ENCODE measurements at regions not wholly inside any gene's neighbourhood (a gene's known extent, or its start where the extent isn't known, plus 50 kb on each side); places are given as distances from the start of the nearest gene placed in this dataset.
"Not testable (repeated sequence)": the region's sequence is repeated elsewhere in the genome, so short reads cannot be mapped to it uniquely, and the experiment has no call there.

GRCh38 chr16:26382586-26382985 lies 684.1 kb upstream of the C16orf82 start:
- no CpG with 5 or more reads among the region's 2 CpGs for WGBS (ENCODE audit: insufficient coverage, insufficient read length)

GRCh38 chr16:26386096-26386495 lies 680.6 kb upstream of the C16orf82 start:
- H3K27me3 ChIP-seq (ENCODE audit: control insufficient read depth, insufficient read depth, low read length): no peaks in the 10 kb centered on the region
- no peaks in the 10 kb centered on the region for H3K9me3 ChIP-seq (ENCODE audit: control insufficient read depth, insufficient read depth, low read length)
- no peaks in the 10 kb centered on the region for H3K36me3 ChIP-seq (ENCODE audit: control insufficient read depth, insufficient read depth, low read length)
- no peak for DNase-seq (ENCODE audit: low read depth, low spot score)
- H3K4me3 ChIP-seq (ENCODE audit: low read length): no peak overlapping the region
- H3K4me1 ChIP-seq (ENCODE audit: control insufficient read depth, insufficient read depth, low read length): no peaks in the 10 kb centered on the region
- H3K27ac ChIP-seq (ENCODE audit: low read length): no peak overlapping the region
- WGBS (ENCODE audit: insufficient coverage, insufficient read length): no CpG with 5 or more reads among the region's 3 CpGs

More at GRCh38 chr16:26382586-26382985, 684.1 kb upstream of the C16orf82 start:
- DNase-seq (ENCODE audit: low read depth, low spot score): no peak
- Histone ChIP-seq H3K4me3 (ENCODE audit: low read length) (no peak overlapping the region), H3K27ac (ENCODE audit: low read length) (no peak overlapping the region), H3K4me1 (ENCODE audit: control insufficient read depth, insufficient read depth, low read length) (no peaks in the 10 kb centered on the region), H3K9me3 (ENCODE audit: control insufficient read depth, insufficient read depth, low read length) (no peaks in the 10 kb centered on the region), H3K27me3 (ENCODE audit: control insufficient read depth, insufficient read depth, low read length) (no peaks in the 10 kb centered on the region), H3K36me3 (ENCODE audit: control insufficient read depth, insufficient read depth, low read length) (no peaks in the 10 kb centered on the region)

- Histone ChIP-seq H3K4me1 (ENCODE audit: control insufficient read depth, insufficient read depth, low read length) (no peaks in the 10 kb centered on the region), H3K27ac (ENCODE audit: low read length) (no peak overlapping the region)
- no peak for DNase-seq (ENCODE audit: low read depth, low spot score)
Observed at GRCh38 chr16:26391833-26392232, 674.9 kb upstream of the C16orf82 start.

GRCh38 chr16:26394409-26394808 lies 672.3 kb upstream of the C16orf82 start:
- Histone ChIP-seq H3K9me3 (ENCODE audit: control insufficient read depth, insufficient read depth, low read length) (no peaks in the 10 kb centered on the region), H3K36me3 (ENCODE audit: control insufficient read depth, insufficient read depth, low read length) (no peaks in the 10 kb centered on the region), H3K27me3 (ENCODE audit: control insufficient read depth, insufficient read depth, low read length) (no peaks in the 10 kb centered on the region), H3K4me1 (ENCODE audit: control insufficient read depth, insufficient read depth, low read length) (no peaks in the 10 kb centered on the region), H3K27ac (ENCODE audit: low read length) (no peak overlapping the region), H3K4me3 (ENCODE audit: low read length) (no peak overlapping the region)
- DNase-seq (ENCODE audit: low read depth, low spot score): no peak
- WGBS (ENCODE audit: insufficient coverage, insufficient read length): no CpG with 5 or more reads among the region's 5 CpGs

More at GRCh38 chr16:26391833-26392232, 674.9 kb upstream of the C16orf82 start:
- H3K9me3 ChIP-seq (ENCODE audit: control insufficient read depth, insufficient read depth, low read length): no peaks in the 10 kb centered on the region
- no peaks in the 10 kb centered on the region for H3K36me3 ChIP-seq (ENCODE audit: control insufficient read depth, insufficient read depth, low read length)
- no peak overlapping the region for H3K4me3 ChIP-seq (ENCODE audit: low read length)
- H3K27me3 ChIP-seq (ENCODE audit: control insufficient read depth, insufficient read depth, low read length): no peaks in the 10 kb centered on the region

GRCh38 chr16:26395700-26396099 lies 671.0 kb upstream of the C16orf82 start:
- WGBS (ENCODE audit: insufficient coverage, insufficient read length): no CpG with 5 or more reads among the region's 13 CpGs
- H3K36me3 ChIP-seq (ENCODE audit: control insufficient read depth, insufficient read depth, low read length): no peaks in the 10 kb centered on the region
- no peaks in the 10 kb centered on the region for H3K4me1 ChIP-seq (ENCODE audit: control insufficient read depth, insufficient read depth, low read length)
- DNase-seq (ENCODE audit: low read depth, low spot score): no peak
- H3K27me3 ChIP-seq (ENCODE audit: control insufficient read depth, insufficient read depth, low read length): no peaks in the 10 kb centered on the region
- H3K4me3 ChIP-seq (ENCODE audit: low read length): no peak overlapping the region
- no peaks in the 10 kb centered on the region for H3K9me3 ChIP-seq (ENCODE audit: control insufficient read depth, insufficient read depth, low read length)
- no peak overlapping the region for H3K27ac ChIP-seq (ENCODE audit: low read length)

DNA sequence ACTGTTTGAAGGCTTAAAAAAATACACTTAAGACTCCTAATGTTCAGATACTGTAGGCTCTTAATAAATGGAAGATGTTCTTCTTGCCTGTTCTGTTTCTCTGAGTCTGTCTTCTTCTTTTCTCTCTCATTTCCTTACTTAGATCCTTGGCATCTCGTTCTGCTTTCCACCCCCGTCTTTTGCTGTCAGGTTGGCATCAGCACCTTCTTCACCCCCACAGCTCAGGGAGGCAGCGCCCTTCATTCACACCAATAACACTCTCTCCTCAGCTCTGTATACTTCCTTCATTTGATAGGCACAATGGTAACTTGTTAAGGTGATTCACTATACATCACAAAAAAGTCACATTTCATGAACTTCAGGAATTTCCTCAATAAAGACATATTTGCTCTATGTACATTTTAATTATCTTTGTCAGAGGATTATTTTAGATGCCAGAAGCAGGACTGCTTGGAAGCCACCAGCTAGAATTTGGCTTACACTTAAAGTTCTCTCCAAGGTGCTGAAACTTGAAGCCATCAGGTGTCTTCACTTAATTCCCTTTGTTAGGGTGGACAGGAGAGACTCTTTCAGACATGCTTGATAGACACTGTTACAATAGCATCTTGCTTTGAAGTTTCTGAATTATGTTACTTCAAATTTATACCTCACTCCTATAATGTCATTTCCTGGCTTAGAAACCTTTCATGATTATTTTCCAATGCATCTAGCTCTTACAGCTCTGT lies 670.1 kb upstream of the C16orf82 start:
- no CpG with 5 or more reads among the region's 3 CpGs for WGBS (ENCODE audit: insufficient coverage, insufficient read length)
- DNase-seq (ENCODE audit: low read depth, low spot score): no peak
- H3K9me3 ChIP-seq (ENCODE audit: control insufficient read depth, insufficient read depth, low read length): no peaks in the 10 kb centered on the region
- no peaks in the 10 kb centered on the region for H3K27me3 ChIP-seq (ENCODE audit: control insufficient read depth, insufficient read depth, low read length)
- H3K36me3 ChIP-seq (ENCODE audit: control insufficient read depth, insufficient read depth, low read length): no peaks in the 10 kb centered on the region
- no peak overlapping the region for H3K27ac ChIP-seq (ENCODE audit: low read length)
- H3K4me3 ChIP-seq (ENCODE audit: low read length): no peak overlapping the region; the same call in 1 of the 2 replicates
- H3K4me1 ChIP-seq (ENCODE audit: control insufficient read depth, insufficient read depth, low read length): no peaks in the 10 kb centered on the region

DNA sequence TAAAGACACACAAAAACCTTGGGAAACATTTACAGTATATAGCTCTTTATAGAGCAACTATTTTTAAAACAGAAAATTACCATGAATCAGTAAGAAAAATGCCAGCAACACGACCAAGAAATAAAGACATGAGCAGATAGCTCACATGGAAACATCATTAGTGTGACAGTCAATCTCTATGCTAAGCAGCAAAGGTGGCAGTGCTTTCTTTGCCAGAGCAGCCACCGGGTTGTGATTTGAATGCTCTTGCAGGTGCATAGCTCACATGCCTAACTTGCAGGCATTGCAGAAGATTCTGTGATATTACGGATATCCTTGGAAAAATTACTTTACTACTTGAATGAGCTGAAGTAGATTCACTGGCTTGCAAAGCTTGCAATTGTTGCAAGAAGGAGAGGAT lies 652.9 kb upstream of the C16orf82 start:
- DNase-seq (ENCODE audit: low read depth, low spot score): no peak
- Histone ChIP-seq H3K36me3 (ENCODE audit: control insufficient read depth, insufficient read depth, low read length) (no peaks in the 10 kb centered on the region), H3K4me3 (ENCODE audit: low read length) (no peak overlapping the region), H3K4me1 (ENCODE audit: control insufficient read depth, insufficient read depth, low read length) (no peaks in the 10 kb centered on the region), H3K9me3 (ENCODE audit: control insufficient read depth, insufficient read depth, low read length) (no peaks in the 10 kb centered on the region), H3K27me3 (ENCODE audit: control insufficient read depth, insufficient read depth, low read length) (no peaks in the 10 kb centered on the region), H3K27ac (ENCODE audit: low read length) (no peak overlapping the region)
- no CpG with 5 or more reads among the region's 3 CpGs for WGBS (ENCODE audit: insufficient coverage, insufficient read length)

DNA sequence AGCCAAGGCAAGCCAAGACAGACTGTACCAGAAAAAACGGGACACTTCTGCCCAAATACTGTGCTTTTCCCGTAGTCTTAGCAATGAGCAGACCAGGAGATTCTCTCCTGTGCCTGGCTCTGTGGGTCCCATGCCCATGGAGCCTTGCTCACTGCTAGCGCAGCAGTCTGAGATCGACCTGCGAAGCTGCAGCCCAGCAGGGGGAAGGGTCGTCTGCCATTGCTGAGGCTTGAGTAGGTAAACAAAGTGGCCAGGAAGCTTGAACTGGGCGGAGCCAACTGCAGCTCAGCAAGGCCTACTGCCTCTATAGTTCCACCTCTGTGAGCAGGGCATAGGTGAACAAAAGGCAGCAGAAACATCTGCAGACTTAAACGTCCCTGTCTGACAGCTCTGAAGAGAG lies 647.3 kb upstream of the C16orf82 start:
- H3K27ac ChIP-seq (ENCODE audit: low read length); DNase-seq (ENCODE audit: low read depth, low spot score); H3K36me3 ChIP-seq (ENCODE audit: control insufficient read depth, insufficient read depth, low read length); H3K27me3 ChIP-seq (ENCODE audit: control insufficient read depth, insufficient read depth, low read length); H3K4me3 ChIP-seq (ENCODE audit: low read length); H3K4me1 ChIP-seq (ENCODE audit: control insufficient read depth, insufficient read depth, low read length); H3K9me3 ChIP-seq (ENCODE audit: control insufficient read depth, insufficient read depth, low read length): not testable (repeated sequence)
- no CpG with 5 or more reads among the region's 8 CpGs for WGBS (ENCODE audit: insufficient coverage, insufficient read length)

- no peaks in the 10 kb centered on the region for H3K4me1 ChIP-seq (ENCODE audit: control insufficient read depth, insufficient read depth, low read length)
- no CpG with 5 or more reads among the region's 2 CpGs for WGBS (ENCODE audit: insufficient coverage, insufficient read length)
- H3K36me3 ChIP-seq (ENCODE audit: control insufficient read depth, insufficient read depth, low read length): no peaks in the 10 kb centered on the region
- H3K9me3 ChIP-seq (ENCODE audit: control insufficient read depth, insufficient read depth, low read length): no peaks in the 10 kb centered on the region
- H3K4me3 ChIP-seq (ENCODE audit: low read length): no peak overlapping the region
- no peak overlapping the region for H3K27ac ChIP-seq (ENCODE audit: low read length)
- DNase-seq (ENCODE audit: low read depth, low spot score): no peak
- H3K27me3 ChIP-seq (ENCODE audit: control insufficient read depth, insufficient read depth, low read length): no peaks in the 10 kb centered on the region
Observed at GRCh38 chr16:26430618-26431017, 636.1 kb upstream of the C16orf82 start.

- no peak for DNase-seq (ENCODE audit: low read depth, low spot score)
- WGBS (ENCODE audit: insufficient coverage, insufficient read length): no CpG with 5 or more reads among the region's 2 CpGs
- Histone ChIP-seq H3K4me1 (ENCODE audit: control insufficient read depth, insufficient read depth, low read length) (no peaks in the 10 kb centered on the region), H3K4me3 (ENCODE audit: low read length) (no peak overlapping the region), H3K27ac (ENCODE audit: low read length) (no peak overlapping the region), H3K27me3 (ENCODE audit: control insufficient read depth, insufficient read depth, low read length) (no peaks in the 10 kb centered on the region), H3K36me3 (ENCODE audit: control insufficient read depth, insufficient read depth, low read length) (no peaks in the 10 kb centered on the region), H3K9me3 (ENCODE audit: control insufficient read depth, insufficient read depth, low read length) (no peaks in the 10 kb centered on the region)
Observed at GRCh38 chr16:26433807-26434206, 632.9 kb upstream of the C16orf82 start.

GRCh38 chr16:26441178-26441577 lies 625.5 kb upstream of the C16orf82 start:
- Histone ChIP-seq H3K36me3 (ENCODE audit: control insufficient read depth, insufficient read depth, low read length) (no peaks in the 10 kb centered on the region), H3K4me1 (ENCODE audit: control insufficient read depth, insufficient read depth, low read length) (no peaks in the 10 kb centered on the region; the same call in 1 of the 2 replicates), H3K4me3 (ENCODE audit: low read length) (no peak overlapping the region), H3K27me3 (ENCODE audit: control insufficient read depth, insufficient read depth, low read length) (no peaks in the 10 kb centered on the region), H3K9me3 (ENCODE audit: control insufficient read depth, insufficient read depth, low read length) (no peaks in the 10 kb centered on the region), H3K27ac (ENCODE audit: low read length) (no peak overlapping the region)
- no CpG with 5 or more reads among the region's 3 CpGs for WGBS (ENCODE audit: insufficient coverage, insufficient read length)
- no peak for DNase-seq (ENCODE audit: low read depth, low spot score)

All from iPS DF 6.9 (cell line).